NB4 (cell line): ENCODE measurements at regions not wholly inside any gene's neighbourhood (a gene's known extent, or its start where the extent isn't known, plus 50 kb on each side); places are given as distances from the start of the nearest gene placed in this dataset.
"Not testable (repeated sequence)": the region's sequence is repeated elsewhere in the genome, so short reads cannot be mapped to it uniquely, and the experiment has no call there.

ENCODE experiments used
- DNase-seq: peaks from one replicate; pipeline ENCODE4 v3.0.0; 2010; ENCODE audit warnings: low read depth
- H3K4me3 ChIP-seq: one replicate; pipeline ENCODE4 v1.5.1; 2011; ENCODE audit warnings: mild to moderate bottlenecking, low read depth, low read length, moderate library complexity
- MYC ChIP-seq: IDR thresholded peaks from 2 replicates; pipeline ENCODE4 v1.6.1; 2011; ENCODE audit warnings: low read depth, low read length
- POLR2A ChIP-seq: IDR thresholded peaks from 2 replicates; pipeline ENCODE4 v1.6.1; 2011; ENCODE audit warnings: mild to moderate bottlenecking; ENCODE audit not compliant: insufficient read length; ENCODE audit errors: extremely low read depth
- TF ChIP-seq, protein P1 (sequence below): IDR thresholded peaks from one replicate; pipeline ENCODE4 v1.5.1; 2012; ENCODE audit warnings: low read depth, low read length
- TF ChIP-seq, protein P2 (sequence below): IDR thresholded peaks from 2 replicates; pipeline ENCODE4 v1.6.1; 2011; ENCODE audit warnings: low read depth, low read length

DNA sequence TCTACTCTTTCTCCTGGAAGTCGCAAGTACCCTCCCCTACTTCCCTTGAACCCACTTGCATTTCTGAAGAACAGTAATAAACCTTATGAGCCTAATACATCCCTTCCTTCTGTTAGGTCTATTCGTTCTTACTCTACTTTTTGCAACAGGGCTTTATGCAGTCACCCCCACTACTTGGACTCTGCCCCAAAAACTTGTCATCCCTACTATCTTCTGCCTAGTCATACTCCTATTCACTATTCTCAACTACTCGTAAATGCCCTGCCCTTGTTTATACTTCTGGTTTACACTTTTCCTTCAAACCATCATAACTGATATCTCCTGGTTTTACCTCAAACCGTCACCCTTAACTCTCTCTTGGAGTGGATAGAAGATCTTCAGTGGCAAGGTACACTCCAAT lies 55.2 kb upstream of the SLIT2 start:
- no peak overlapping the region for H3K4me3 ChIP-seq
- no peak for DNase-seq
- TF ChIP-seq, protein P1, sequence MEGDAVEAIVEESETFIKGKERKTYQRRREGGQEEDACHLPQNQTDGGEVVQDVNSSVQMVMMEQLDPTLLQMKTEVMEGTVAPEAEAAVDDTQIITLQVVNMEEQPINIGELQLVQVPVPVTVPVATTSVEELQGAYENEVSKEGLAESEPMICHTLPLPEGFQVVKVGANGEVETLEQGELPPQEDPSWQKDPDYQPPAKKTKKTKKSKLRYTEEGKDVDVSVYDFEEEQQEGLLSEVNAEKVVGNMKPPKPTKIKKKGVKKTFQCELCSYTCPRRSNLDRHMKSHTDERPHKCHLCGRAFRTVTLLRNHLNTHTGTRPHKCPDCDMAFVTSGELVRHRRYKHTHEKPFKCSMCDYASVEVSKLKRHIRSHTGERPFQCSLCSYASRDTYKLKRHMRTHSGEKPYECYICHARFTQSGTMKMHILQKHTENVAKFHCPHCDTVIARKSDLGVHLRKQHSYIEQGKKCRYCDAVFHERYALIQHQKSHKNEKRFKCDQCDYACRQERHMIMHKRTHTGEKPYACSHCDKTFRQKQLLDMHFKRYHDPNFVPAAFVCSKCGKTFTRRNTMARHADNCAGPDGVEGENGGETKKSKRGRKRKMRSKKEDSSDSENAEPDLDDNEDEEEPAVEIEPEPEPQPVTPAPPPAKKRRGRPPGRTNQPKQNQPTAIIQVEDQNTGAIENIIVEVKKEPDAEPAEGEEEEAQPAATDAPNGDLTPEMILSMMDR = no peak

DNA sequence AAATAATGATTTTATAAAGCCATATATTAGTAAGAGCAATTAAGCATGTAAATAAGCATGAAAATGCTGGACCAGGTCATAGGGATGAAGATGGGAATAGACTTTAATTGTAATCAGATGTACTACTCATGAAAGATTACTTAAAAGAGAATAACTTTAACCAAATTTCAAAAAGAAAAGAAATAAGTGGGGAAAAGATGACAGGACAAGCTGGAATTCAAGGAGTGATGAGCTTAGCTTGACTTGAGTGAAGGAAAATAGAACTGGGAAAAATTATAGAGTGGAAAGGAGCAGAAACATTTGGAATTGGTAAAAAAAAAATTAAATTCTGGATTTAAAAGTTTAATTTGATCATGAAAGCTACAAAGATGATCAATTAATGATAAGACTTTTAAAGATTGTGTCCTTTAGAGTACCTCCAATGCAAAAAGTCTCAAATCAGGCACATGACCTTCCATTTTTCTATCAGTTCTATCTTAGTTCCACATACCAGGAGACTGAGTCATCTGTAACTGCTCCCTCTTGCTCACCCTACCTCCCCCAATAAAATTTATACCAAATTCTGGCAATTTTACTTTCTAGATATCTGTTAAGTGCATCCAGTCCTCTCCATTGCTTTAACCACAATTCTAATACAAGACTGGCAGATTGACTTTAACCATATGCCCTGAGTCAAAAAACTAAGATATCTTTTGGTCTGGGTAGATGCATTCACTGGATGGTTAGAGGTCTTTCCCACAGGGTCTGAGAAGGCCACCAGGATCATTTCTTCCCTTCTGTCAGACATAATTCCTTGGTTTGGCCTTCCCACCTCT lies 56.4 kb upstream of the SLIT2 start:
- H3K4me3 ChIP-seq = no peak overlapping the region
- peak; percentile 16 for DNase-seq
- TF ChIP-seq, protein P2, sequence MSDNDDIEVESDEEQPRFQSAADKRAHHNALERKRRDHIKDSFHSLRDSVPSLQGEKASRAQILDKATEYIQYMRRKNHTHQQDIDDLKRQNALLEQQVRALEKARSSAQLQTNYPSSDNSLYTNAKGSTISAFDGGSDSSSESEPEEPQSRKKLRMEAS = no peak
- TF ChIP-seq POLR2A (no peak), MYC (no peak)
- TF ChIP-seq, protein P1 = no peak

DNA sequence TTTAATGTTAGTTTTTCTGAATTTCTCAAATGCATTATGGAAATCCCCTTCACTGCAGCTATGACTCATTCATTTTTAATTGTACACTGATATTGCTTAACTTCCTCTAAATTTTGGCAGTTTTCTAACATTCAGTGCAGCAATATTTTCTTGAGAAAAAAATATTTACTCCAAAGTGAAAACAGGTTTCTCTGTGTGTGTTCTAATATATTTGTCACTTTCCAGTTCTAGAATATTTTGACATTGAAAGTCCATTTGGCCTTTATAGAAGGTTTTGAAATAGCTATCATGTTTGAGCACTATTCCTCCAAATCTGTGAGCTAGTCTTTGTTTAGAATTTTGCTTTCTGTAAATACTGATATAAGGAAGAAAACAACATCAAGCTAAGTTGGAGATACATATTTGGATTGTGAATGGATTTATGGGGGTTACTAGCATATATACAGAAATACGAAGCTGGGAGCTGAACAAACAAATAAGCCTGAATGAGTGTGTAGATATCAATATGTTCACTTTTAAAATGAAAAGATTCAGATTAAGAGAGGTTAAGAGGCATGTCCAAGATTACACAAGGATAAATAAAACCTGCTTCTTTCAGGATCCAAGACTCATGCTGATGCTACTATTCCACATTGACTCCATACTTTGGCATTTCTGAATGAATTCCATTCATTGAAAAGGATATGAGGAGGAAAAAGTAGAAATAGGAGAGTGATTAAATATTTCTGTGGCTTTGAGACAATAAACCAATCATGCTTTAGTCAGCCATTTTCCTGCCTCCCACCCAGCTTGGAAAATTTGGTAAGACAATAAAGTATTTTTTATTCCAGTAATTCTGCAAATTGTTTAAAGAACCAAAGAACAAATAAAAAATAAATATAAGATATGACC lies 57.3 kb upstream of the SLIT2 start:
- TF ChIP-seq, protein P2 = no peak
- TF ChIP-seq MYC = no peak
- no peak overlapping the region for H3K4me3 ChIP-seq
- DNase-seq = peak; percentile 71

DNA sequence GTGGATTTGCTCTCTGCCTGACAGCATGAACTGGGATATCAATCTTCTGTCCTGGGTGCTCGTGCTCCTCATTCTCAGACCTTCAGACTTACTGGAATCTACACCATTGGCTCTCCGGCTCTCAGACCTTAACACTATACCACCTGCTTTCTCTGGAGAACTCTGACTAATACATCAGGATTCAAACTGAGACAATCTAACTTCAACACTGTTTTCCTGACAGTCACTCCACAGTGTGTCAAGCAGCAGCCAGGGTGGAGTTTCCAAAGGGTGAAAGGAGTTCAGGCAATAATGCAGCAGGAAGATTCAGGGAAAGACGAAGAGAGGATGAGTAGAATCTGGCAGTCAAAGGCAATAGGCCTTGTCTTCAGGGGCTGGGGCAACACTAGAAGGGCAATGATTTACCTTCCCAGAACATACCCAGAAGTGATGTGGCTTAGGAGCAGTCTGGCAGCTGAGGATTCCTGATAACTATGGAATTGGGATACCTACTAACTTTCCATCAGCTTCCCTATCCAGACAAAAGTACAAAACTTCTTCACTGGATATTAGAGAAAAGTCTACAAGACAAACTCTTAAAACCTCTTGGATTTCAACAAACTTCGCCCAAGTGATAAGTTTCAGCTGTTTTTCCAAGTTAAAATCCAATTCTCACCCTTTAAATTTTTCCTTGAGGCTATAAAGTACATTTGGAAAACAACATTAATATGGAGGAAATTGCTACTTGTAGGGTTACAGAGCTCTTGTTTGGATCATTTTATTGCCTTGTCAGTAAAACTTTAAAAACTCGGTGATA lies 58.4 kb upstream of the SLIT2 start:
- TF ChIP-seq, protein P2 = no peak
- DNase-seq = no peak
- H3K4me3 ChIP-seq = no peak overlapping the region

DNA sequence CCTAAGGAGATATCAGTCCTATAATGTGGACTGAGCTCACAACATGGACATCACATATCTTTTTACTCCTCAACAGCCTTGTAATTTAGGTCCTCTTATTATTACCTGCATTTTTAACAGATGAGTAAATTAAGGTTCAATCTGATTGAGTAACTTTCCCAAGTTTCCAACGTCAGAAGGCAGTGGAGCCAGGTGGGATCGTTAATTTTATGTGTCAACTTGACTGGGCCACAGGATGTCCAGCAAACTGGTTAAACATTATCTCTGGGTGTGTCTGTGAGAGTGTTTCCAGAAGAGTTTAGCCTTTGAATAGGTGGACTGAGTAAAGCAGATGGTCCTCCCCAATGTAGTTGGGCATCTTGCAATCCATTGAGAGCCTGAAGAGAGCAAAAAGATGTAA lies 59.0 kb upstream of the SLIT2 start:
- TF ChIP-seq MYC (no peak), POLR2A (no peak)
- TF ChIP-seq, protein P2 = no peak
- TF ChIP-seq, protein P1 = no peak
- DNase-seq = no peak
- no peak overlapping the region for H3K4me3 ChIP-seq

DNA sequence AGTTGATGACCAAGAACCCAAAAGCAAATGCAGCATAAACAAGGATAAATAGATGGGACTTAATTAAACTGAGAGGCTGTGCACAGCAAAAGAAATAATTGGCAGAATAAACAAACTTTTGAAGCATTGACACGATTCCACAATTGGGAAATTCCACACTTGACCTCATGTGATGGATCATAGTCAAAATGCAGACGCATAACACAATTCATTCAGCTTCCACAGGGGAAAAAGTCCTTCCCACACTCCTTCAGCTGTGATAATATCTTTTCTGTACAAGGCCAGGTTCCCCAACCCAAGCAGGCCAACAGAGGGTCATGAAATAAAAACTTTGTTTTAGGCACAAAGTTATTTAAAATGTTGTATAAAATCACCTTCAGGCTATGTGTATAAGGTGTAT lies 66.6 kb upstream of the SLIT2 start:
- no peak overlapping the region for H3K4me3 ChIP-seq
- DNase-seq = no peak
- TF ChIP-seq, protein P1 = no peak
- TF ChIP-seq MYC (no peak), POLR2A (no peak)
- TF ChIP-seq, protein P2 = no peak

DNA sequence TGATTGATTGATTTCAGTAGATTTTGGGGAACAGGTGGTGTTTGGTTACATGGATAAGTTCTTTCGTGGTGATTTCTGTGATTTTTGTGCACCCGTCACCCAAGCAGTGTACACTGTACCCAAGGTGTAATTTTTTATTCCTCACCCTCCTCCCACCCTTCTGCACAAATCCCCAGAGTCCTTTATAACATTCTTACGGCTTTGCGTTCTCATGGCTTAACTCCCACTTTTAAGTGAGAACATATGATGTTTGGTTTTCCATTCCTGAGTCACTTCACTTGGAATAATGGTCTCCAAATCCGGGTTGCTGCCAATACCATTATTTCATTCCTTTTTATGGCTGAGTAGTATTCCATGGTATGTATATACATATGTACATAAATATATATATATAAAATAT lies 68.6 kb upstream of the SLIT2 start:
- DNase-seq, H3K4me3 ChIP-seq: not testable (repeated sequence)
